ENCODE measurements at regions not wholly inside any gene's neighbourhood (a gene's known extent, or its start where the extent isn't known, plus 50 kb on each side); places are given as distances from the start of the nearest gene placed in this dataset.

GRCh38 chr11:70637186-70637800 lies 239.0 kb downstream of the CTTN start:
- H3K9me3 ChIP-seq (replicated peaks; ENCODE audit: control insufficient read depth, insufficient read depth, low read depth, low read length) = no peaks in the 10 kb centered on the region
- in situ Hi-C loops (cut with MboI) (no loop called here), intact Hi-C loops (cut with micrococcal nuclease) (no loop called here)
- no peak overlapping the region for H3K9ac ChIP-seq (ENCODE audit: insufficient read depth in 1 of 2, low read depth in 2 of 2, low read length in 2 of 2)
- 0 out of 2 replicates have a peak, but pooled peaks cover under 1% of the 10 kb centered on the region for H4K20me1 ChIP-seq (replicated peaks; ENCODE audit: control insufficient read depth, insufficient read depth, low read length)
- ChIA-PET POLR2A (no interaction called here), CTCF (ENCODE audit: low intra/inter-chr PET ratio) (no interaction called here)
- H3K4me3 ChIP-seq = no peak overlapping the region
- H3K27me3 ChIP-seq (ENCODE audit: control insufficient read depth in 2 of 2, insufficient read depth in 2 of 2, low read length in 2 of 2) = peaks cover 8 to 57% of the 10 kb centered on the region in 2 experiments; a peak in 4 of 5 replicates
- H3K4me2 ChIP-seq (ENCODE audit: insufficient read depth, low read length) = no peak overlapping the region
- FAIRE-seq (no peak), DNase-seq (ENCODE audit: extremely low read depth in 1 of 4, low spot score in 3 of 4) (no peak), ATAC-seq (no peak)
- H3K27ac ChIP-seq (ENCODE audit: extremely low read depth, low read depth, low read length) = no peak overlapping the region
- no TSS peak for BruUV-seq (replicated peaks)
- no peaks in the 10 kb centered on the region for H3K36me3 ChIP-seq (ENCODE audit: control insufficient read depth, insufficient read depth, low read length)
- 10% methylated on average over 14 of the region's 16 CpGs for WGBS (ENCODE audit: insufficient coverage, low coverage, missing lambda C conversion rate)
- H3K9me1 ChIP-seq (ENCODE audit: control insufficient read depth, insufficient read depth, low read length) = no peaks in the 10 kb centered on the region
- H3K79me2 ChIP-seq (ENCODE audit: control insufficient read depth, insufficient read depth, low read length) = no peaks in the 10 kb centered on the region
- no peaks in the 10 kb centered on the region for H3K4me1 ChIP-seq (replicated peaks in 1 of 2; ENCODE audit: control insufficient read depth in 2 of 2, insufficient read depth in 2 of 2, low read length in 2 of 2)
- no peak for TF ChIP-seq HOXB6 (CRISPR knock-in tag; IDR thresholded peaks at IDR 0.05; ENCODE audit: borderline replicate concordance)
- no peak for TF ChIP-seq ZNF780A (CRISPR knock-in tag; IDR thresholded peaks at IDR 0.05)
- no peak overlapping the region for H2AFZ ChIP-seq (ENCODE audit: low read depth, low read length)

GRCh38 chr11:70637949-70638583 lies 239.7 kb downstream of the CTTN start:
- no peak overlapping the region for H3K27ac ChIP-seq (ENCODE audit: extremely low read depth, low read depth, low read length)
- WGBS (ENCODE audit: insufficient coverage, low coverage, missing lambda C conversion rate) = 1% methylated on average over 18 of the region's 18 CpGs
- DNase-seq (ENCODE audit: extremely low read depth in 1 of 4, low spot score in 3 of 4) = no peak
- H3K36me3 ChIP-seq (ENCODE audit: control insufficient read depth, insufficient read depth, low read length) = no peaks in the 10 kb centered on the region
- no peaks in the 10 kb centered on the region for H3K4me1 ChIP-seq (replicated peaks in 1 of 2; ENCODE audit: control insufficient read depth in 2 of 2, insufficient read depth in 2 of 2, low read length in 2 of 2)
- peaks cover 15 to 54% of the 10 kb centered on the region in 2 experiments; a peak in 4 of 5 replicates for H3K27me3 ChIP-seq (ENCODE audit: control insufficient read depth in 2 of 2, insufficient read depth in 2 of 2, low read length in 2 of 2)
- ChIA-PET POLR2A (interaction anchor here (0.6 kb wide), 1 partner anchor 244 kb away, joined by 4 read pairs; no protein-coding TSS in a partner anchor), CTCF (ENCODE audit: low intra/inter-chr PET ratio) (no interaction called here)
- no peaks in the 10 kb centered on the region for H3K9me3 ChIP-seq (replicated peaks; ENCODE audit: control insufficient read depth, insufficient read depth, low read depth, low read length)
- H3K4me3 ChIP-seq = no peak overlapping the region
- BruUV-seq (replicated peaks) = no TSS peak
- H3K9me1 ChIP-seq (ENCODE audit: control insufficient read depth, insufficient read depth, low read length) = no peaks in the 10 kb centered on the region
- H3K79me2 ChIP-seq (ENCODE audit: control insufficient read depth, insufficient read depth, low read length) = no peaks in the 10 kb centered on the region
- intact Hi-C loops (cut with micrococcal nuclease) = no loop called here
- FAIRE-seq = no peak
- in situ Hi-C loops (cut with MboI) = no loop called here
- no peak overlapping the region for H3K9ac ChIP-seq (ENCODE audit: insufficient read depth in 1 of 2, low read depth in 2 of 2, low read length in 2 of 2)
- no peak overlapping the region for H2AFZ ChIP-seq (ENCODE audit: low read depth, low read length)
- no peak for ATAC-seq
- peaks cover 4% of the 10 kb centered on the region; the same call in 1 of the 2 replicates for H4K20me1 ChIP-seq (replicated peaks; ENCODE audit: control insufficient read depth, insufficient read depth, low read length)
- no peak overlapping the region for H3K4me2 ChIP-seq (ENCODE audit: insufficient read depth, low read length)
- TF ChIP-seq SETDB1 (IDR thresholded peaks at IDR 0.05; ENCODE audit: low read length) (no peak), ELK1 (CRISPR knock-in tag; IDR thresholded peaks at IDR 0.05) (no peak), NRF1 (conservative IDR thresholded peaks at IDR 0.05 in 1 of 2, IDR thresholded peaks at IDR 0.05 in 1 of 2) (no peak), UBTF (IDR thresholded peaks at IDR 0.05; ENCODE audit: borderline replicate concordance in 1 of 2, low read depth in 2 of 2, low read length in 2 of 2) (no peak), EHMT2 (IDR thresholded peaks at IDR 0.05) (no peak), E2F8 (IDR thresholded peaks at IDR 0.05; ENCODE audit: low read depth, partially characterized antibody) (no peak)

All from K562 (cell line).